HepG2 (cell line): ENCODE measurements at regions not wholly inside any gene's neighbourhood (a gene's known extent, or its start where the extent isn't known, plus 50 kb on each side); places are given as distances from the start of the nearest gene placed in this dataset.

Source experiments
- ATAC-seq: fragments of 200-7000 bp; cut with Tn5 transposase; 3 replicates; pipeline ENCODE4 v1.9.1; 2020; ENCODE audit warnings: mild to moderate bottlenecking, moderate library complexity
- BruUV-seq: library from RNA; stranded (reverse); fragments of 400-500 nt; replicated peaks from 2 replicates; lab custom pipeline; 2021; lab: Mats Ljungman, UMichigan
- CTCF ChIA-PET: fragments of 300-600 bp; formaldehyde crosslinking; extraction: SDS; loops from one replicate; lab custom pipeline; 2021; ENCODE audit warnings: low total read pairs, inconsistent platforms, low intra/inter-chr PET ratio; lab: Yijun Ruan, JAX
- POLR2A ChIA-PET: fragments of 350-600 bp; sonication (Branson Sonifier 250); formaldehyde crosslinking; loops from one replicate; lab custom pipeline; 2020; ENCODE audit warnings: antibody characterized with exemption, inconsistent platforms; lab: Yijun Ruan, JAX
- DNase-seq: peaks from one replicate; pipeline ENCODE4 v3.0.0-alpha.2; 2015; ENCODE audit warnings: low spot score
- FAIRE-seq: peaks from 3 replicates; lab custom pipeline; 2011; peaks lifted over from hg19 to GRCh38; lab: Jason Lieb, UNC
- H2AFZ ChIP-seq: one replicate; pipeline ENCODE4 v1.6.1; 2011; ENCODE audit warnings: low read length, inconsistent platforms
- H3K27ac ChIP-seq: fragments of 300-600 bp; 3 replicates; pipeline ENCODE4 v1.8.0; 2011; ENCODE audit warnings: mixed run types, mild to moderate bottlenecking, mixed read lengths, low read length, inconsistent platforms; ENCODE audit not compliant: insufficient read depth; ENCODE audit errors: extremely low read length
- H3K27me3 ChIP-seq, 2 experiments: fragments of 200-600 bp in 1 of 2; 2 replicates in 1 of 2; 3 replicates in 1 of 2; pipeline versions ENCODE4 v1.6.0 to v1.8.0; 2011; ENCODE audit warnings: low read length in 2 of 2, mild to moderate bottlenecking in 2 of 2, moderate library complexity in 2 of 2, inconsistent platforms in 1 of 2; ENCODE audit not compliant: insufficient read depth in 2 of 2, control insufficient read depth in 1 of 2
- H3K36me3 ChIP-seq, 2 experiments: fragments of 200-600 bp in 1 of 2; replicated peaks in 1 of 2; 2 replicates in 1 of 2; 3 replicates in 1 of 2; pipeline versions ENCODE4 v1.5.1 to v1.8.0; 2011; ENCODE audit warnings: low read length in 2 of 2, inconsistent platforms in 1 of 2; ENCODE audit not compliant: insufficient read depth in 2 of 2, control insufficient read depth in 1 of 2
- H3K4me1 ChIP-seq: 2 replicates; pipeline ENCODE4 v1.5.1; 2012; ENCODE audit warnings: low read length, inconsistent platforms; ENCODE audit not compliant: insufficient read depth
- H3K4me2 ChIP-seq: 2 replicates; pipeline ENCODE4 v1.6.0; 2011; ENCODE audit warnings: low read depth, low read length, inconsistent platforms
- H3K4me3 ChIP-seq, 3 experiments: fragments of 200-600 bp in 1 of 3; sonication (generic), shearing (Covaris generic) in 1 of 3; replicated peaks in 1 of 3; 2 replicates each; pipeline ENCODE4 v1.5.1; 2011 to 2016; ENCODE audit warnings: low read length in 3 of 3, inconsistent platforms in 2 of 3, low read depth in 2 of 3, mild to moderate bottlenecking in 2 of 3, control low read depth in 1 of 3, mixed read lengths in 1 of 3; ENCODE audit not compliant: insufficient read depth in 1 of 3
- H3K79me2 ChIP-seq: one replicate; pipeline ENCODE4 v1.6.1; 2011; ENCODE audit warnings: low read length, inconsistent platforms; ENCODE audit not compliant: insufficient read depth
- H3K9ac ChIP-seq: 2 replicates; pipeline ENCODE4 v1.6.0; 2011; ENCODE audit warnings: mild to moderate bottlenecking, low read depth, low read length, inconsistent platforms; ENCODE audit not compliant: insufficient read depth
- H3K9me3 ChIP-seq: 2 replicates; pipeline ENCODE4 v1.5.1; 2012; ENCODE audit warnings: mild to moderate bottlenecking, low read length
- H4K20me1 ChIP-seq: 2 replicates; pipeline ENCODE4 v1.6.0; 2011; ENCODE audit warnings: inconsistent platforms, mild to moderate bottlenecking, low read length, moderate library complexity; ENCODE audit not compliant: insufficient read depth
- ATF7 ChIP-seq, 2 experiments: fragments of 450-650 bp in 1 of 2; sonication (generic) in 1 of 2; formaldehyde crosslinking in 1 of 2; IDR thresholded peaks; 2 replicates each; pipeline versions ENCODE4 v1.4.0 to v1.6.1; 2016 to 2020; ENCODE audit warnings: antibody characterized with exemption in 1 of 2, mild to moderate bottlenecking in 1 of 2, missing genetic modification reagents in 1 of 2
- CEBPG ChIP-seq: IDR thresholded peaks from 2 replicates; pipeline ENCODE4 v1.6.1; 2016
- MEIS2 ChIP-seq: sonication (generic); formaldehyde crosslinking; IDR thresholded peaks from 2 replicates; pipeline ENCODE4 v1.9.0; 2021; ENCODE audit warnings: mild to moderate bottlenecking, missing genetic modification reagents
- NR1H2 ChIP-seq: sonication (generic); formaldehyde crosslinking; IDR thresholded peaks from 2 replicates; pipeline ENCODE4 v1.8.1; 2022; ENCODE audit warnings: low read depth, missing genetic modification reagents, borderline replicate concordance
- PHB2 ChIP-seq: fragments of 450-650 bp; IDR thresholded peaks from 2 replicates; pipeline ENCODE4 v1.6.1; 2018; ENCODE audit not compliant: partially characterized antibody
- SAFB2 ChIP-seq: sonication (generic); formaldehyde crosslinking; IDR thresholded peaks from 2 replicates; pipeline ENCODE4 v1.5.1; 2020; ENCODE audit warnings: missing genetic modification reagents, low read depth, mild to moderate bottlenecking, borderline replicate concordance
- SNAI1 ChIP-seq: sonication (generic); formaldehyde crosslinking; IDR thresholded peaks from 2 replicates; pipeline ENCODE4 v1.5.0; 2020; ENCODE audit warnings: mild to moderate bottlenecking, missing genetic modification reagents, borderline replicate concordance
- SNAPC2 ChIP-seq: sonication (generic); formaldehyde crosslinking; IDR thresholded peaks from 2 replicates; pipeline ENCODE4 v1.8.1; 2022; ENCODE audit warnings: mild to moderate bottlenecking, missing genetic modification reagents
- ZKSCAN5 ChIP-seq: sonication (generic); formaldehyde crosslinking; IDR thresholded peaks from 2 replicates; pipeline ENCODE4 v1.5.1; 2020; ENCODE audit warnings: mild to moderate bottlenecking, missing genetic modification reagents
- ZNF263 ChIP-seq: sonication (generic); formaldehyde crosslinking; IDR thresholded peaks from 2 replicates; pipeline ENCODE4 v1.4.0; 2020; ENCODE audit warnings: missing genetic modification reagents
- ZNF496 ChIP-seq: sonication (generic); formaldehyde crosslinking; IDR thresholded peaks from 2 replicates; pipeline ENCODE4 v1.8.1; 2023; ENCODE audit warnings: mild to moderate bottlenecking, moderate library complexity, missing genetic modification reagents; ENCODE audit not compliant: insufficient replicate concordance
- ZNF672 ChIP-seq: sonication (generic); formaldehyde crosslinking; IDR thresholded peaks from 2 replicates; pipeline ENCODE4 v1.8.1; 2022; ENCODE audit warnings: missing genetic modification reagents
- WGBS: methylation state at CpG from one replicate; pipeline ENCODE4 v1.1.6; 2017; ENCODE audit warnings: low lambda C conversion rate; 5-methylcytosine and 5-hydroxymethylcytosine counted together
- in situ Hi-C: cut with HindIII; loops from 2 replicates; pipeline ENCODE4 v1.10.0; 2017; ENCODE audit warnings: low pct_unique_long_range_greater_than_20kb; ENCODE audit not compliant: extremely low pct_ligation_motif_present
- intact Hi-C: fragments of 100-400 bp; cut with micrococcal nuclease; formaldehyde crosslinking; loops from one replicate; pipeline ENCODE4 v1.10.0; 2022; ENCODE audit not compliant: unreplicated experiment
- TF ChIP-seq, protein P1 (sequence below), 2 experiments: sonication (generic) in 1 of 2; formaldehyde crosslinking in 1 of 2; IDR thresholded peaks; 2 replicates each; pipeline versions ENCODE4 v1.5.1 to v1.6.1; 2011 to 2020; ENCODE audit warnings: borderline replicate concordance in 1 of 2, low read depth in 1 of 2, low read length in 1 of 2, mild to moderate bottlenecking in 1 of 2, missing genetic modification reagents in 1 of 2, moderate library complexity in 1 of 2
- TF ChIP-seq, protein P2 (sequence below): sonication (generic); formaldehyde crosslinking; IDR thresholded peaks from 2 replicates; pipeline ENCODE4 v1.5.0; 2020; ENCODE audit warnings: mild to moderate bottlenecking, missing genetic modification reagents
- TF ChIP-seq, protein P3 (sequence below): sonication (generic); formaldehyde crosslinking; IDR thresholded peaks from 2 replicates; pipeline ENCODE4 v1.5.0; 2020; ENCODE audit warnings: missing genetic modification reagents

DNA sequence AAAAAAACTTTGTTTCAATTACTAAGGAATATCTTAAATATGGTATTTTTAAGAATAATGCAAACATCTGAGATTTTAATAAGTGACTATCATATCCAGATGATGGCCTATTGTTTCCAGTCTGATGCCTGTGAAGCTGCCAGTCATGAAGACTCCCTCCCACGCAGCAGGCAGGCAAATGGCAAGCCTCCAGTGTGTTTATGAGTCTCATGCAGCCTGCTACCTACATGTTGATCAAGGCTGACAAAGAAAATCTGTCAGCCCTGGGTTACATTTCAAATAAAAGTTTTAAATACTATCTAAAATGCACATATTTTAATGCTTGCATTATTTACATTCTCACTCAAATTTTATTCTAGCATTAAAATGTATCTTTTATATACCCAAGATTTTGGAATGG, 137.6 kb upstream of the RNPC3 start:
- Histone ChIP-seq H3K27ac (no peak overlapping the region), H3K9ac (no peak overlapping the region), H3K36me3 (no peaks in the 10 kb centered on the region), H2AFZ (no peak overlapping the region), H3K79me2 (no peaks in the 10 kb centered on the region), H3K4me3 (no peak overlapping the region), H3K9me3 (peaks cover 28% of the 10 kb centered on the region), H3K4me2 (no peak overlapping the region), H3K27me3 (no peaks in the 10 kb centered on the region), H4K20me1 (no peaks in the 10 kb centered on the region), H3K4me1 (no peaks in the 10 kb centered on the region)
- ChIA-PET CTCF (no interaction called here), POLR2A (no interaction called here)
- no peak for DNase-seq
- no TSS peak for BruUV-seq
- intact Hi-C loops (no loop called here), in situ Hi-C loops (no loop called here)
- 0% methylated on average over 1 of the region's 1 CpG for WGBS
- no peak for ATAC-seq
- no peak for FAIRE-seq
- TF ChIP-seq SNAI1, result no peak
- no peak for TF ChIP-seq PHB2
- TF ChIP-seq ZKSCAN5 (CRISPR knock-in tag), result no peak
- TF ChIP-seq CEBPG, result no peak
- TF ChIP-seq ATF7 (IDR thresholded peaks at IDR 0.05), result no peak
- no peak for TF ChIP-seq ATF7 (CRISPR knock-in tag; IDR thresholded peaks at IDR 0.05)
- no peak for TF ChIP-seq SAFB2
- TF ChIP-seq, protein P1, sequence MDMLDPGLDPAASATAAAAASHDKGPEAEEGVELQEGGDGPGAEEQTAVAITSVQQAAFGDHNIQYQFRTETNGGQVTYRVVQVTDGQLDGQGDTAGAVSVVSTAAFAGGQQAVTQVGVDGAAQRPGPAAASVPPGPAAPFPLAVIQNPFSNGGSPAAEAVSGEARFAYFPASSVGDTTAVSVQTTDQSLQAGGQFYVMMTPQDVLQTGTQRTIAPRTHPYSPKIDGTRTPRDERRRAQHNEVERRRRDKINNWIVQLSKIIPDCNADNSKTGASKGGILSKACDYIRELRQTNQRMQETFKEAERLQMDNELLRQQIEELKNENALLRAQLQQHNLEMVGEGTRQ (IDR thresholded peaks at IDR 0.05; ENCODE audit: low read depth, low read length), result no peak
- TF ChIP-seq, protein P1 (CRISPR knock-in tag; IDR thresholded peaks at IDR 0.05; ENCODE audit: borderline replicate concordance), result no peak
- TF ChIP-seq NR1H2 (CRISPR knock-in tag), result no peak
- no peak for TF ChIP-seq ZNF672 (CRISPR knock-in tag)
- TF ChIP-seq, protein P2, sequence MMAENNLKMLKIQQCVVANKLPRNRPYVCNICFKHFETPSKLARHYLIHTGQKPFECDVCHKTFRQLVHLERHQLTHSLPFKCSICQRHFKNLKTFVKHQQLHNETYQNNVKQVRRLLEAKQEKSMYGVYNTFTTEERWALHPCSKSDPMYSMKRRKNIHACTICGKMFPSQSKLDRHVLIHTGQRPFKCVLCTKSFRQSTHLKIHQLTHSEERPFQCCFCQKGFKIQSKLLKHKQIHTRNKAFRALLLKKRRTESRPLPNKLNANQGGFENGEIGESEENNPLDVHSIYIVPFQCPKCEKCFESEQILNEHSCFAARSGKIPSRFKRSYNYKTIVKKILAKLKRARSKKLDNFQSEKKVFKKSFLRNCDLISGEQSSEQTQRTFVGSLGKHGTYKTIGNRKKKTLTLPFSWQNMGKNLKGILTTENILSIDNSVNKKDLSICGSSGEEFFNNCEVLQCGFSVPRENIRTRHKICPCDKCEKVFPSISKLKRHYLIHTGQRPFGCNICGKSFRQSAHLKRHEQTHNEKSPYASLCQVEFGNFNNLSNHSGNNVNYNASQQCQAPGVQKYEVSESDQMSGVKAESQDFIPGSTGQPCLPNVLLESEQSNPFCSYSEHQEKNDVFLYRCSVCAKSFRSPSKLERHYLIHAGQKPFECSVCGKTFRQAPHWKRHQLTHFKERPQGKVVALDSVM, result no peak
- TF ChIP-seq MEIS2 (CRISPR knock-in tag), result no peak
- TF ChIP-seq, protein P3, sequence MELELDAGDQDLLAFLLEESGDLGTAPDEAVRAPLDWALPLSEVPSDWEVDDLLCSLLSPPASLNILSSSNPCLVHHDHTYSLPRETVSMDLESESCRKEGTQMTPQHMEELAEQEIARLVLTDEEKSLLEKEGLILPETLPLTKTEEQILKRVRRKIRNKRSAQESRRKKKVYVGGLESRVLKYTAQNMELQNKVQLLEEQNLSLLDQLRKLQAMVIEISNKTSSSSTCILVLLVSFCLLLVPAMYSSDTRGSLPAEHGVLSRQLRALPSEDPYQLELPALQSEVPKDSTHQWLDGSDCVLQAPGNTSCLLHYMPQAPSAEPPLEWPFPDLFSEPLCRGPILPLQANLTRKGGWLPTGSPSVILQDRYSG, result no peak
- TF ChIP-seq SNAPC2 (CRISPR knock-in tag), result no peak
- no peak for TF ChIP-seq ZNF263 (CRISPR knock-in tag)
- no peak for TF ChIP-seq ZNF496 (CRISPR knock-in tag)
